Neural progenitor cell (in vitro differentiated cells): ENCODE measurements at regions not wholly inside any gene's neighbourhood (a gene's known extent, or its start where the extent isn't known, plus 50 kb on each side); places are given as distances from the start of the nearest gene placed in this dataset.

Source experiments
- DNase-seq: peaks from one replicate; pipeline ENCODE4 v3.0.0-alpha.2; 2016; ENCODE audit warnings: low spot score
- H2AFZ ChIP-seq: fragments of 200-600 bp; sonication (generic); replicated peaks from 2 replicates; pipeline ENCODE4 v1.6.1; 2016; ENCODE audit warnings: antibody characterized with exemption
- H3F3A ChIP-seq: fragments of 200-600 bp; sonication (generic); 2 replicates; pipeline ENCODE4 v1.6.1; 2016; ENCODE audit warnings: antibody characterized with exemption, low read depth
- H3K27ac ChIP-seq: fragments of 200-600 bp; sonication (generic); 2 replicates; pipeline ENCODE4 v1.5.1; 2016; ENCODE audit warnings: mild to moderate bottlenecking
- H3K27me3 ChIP-seq: fragments of 200-600 bp; sonication (generic); 2 replicates; pipeline ENCODE4 v1.6.1; 2016; ENCODE audit warnings: mild to moderate bottlenecking, moderate library complexity
- H3K36me3 ChIP-seq: fragments of 200-600 bp; sonication (generic); 2 replicates; pipeline ENCODE4 v1.5.1; 2016
- H3K4me1 ChIP-seq: fragments of 200-600 bp; sonication (generic); 2 replicates; pipeline ENCODE4 v1.6.1; 2016; ENCODE audit warnings: mixed run types
- H3K4me2 ChIP-seq: fragments of 200-600 bp; sonication (generic); 2 replicates; pipeline ENCODE4 v1.6.1; 2016
- H3K4me3 ChIP-seq: fragments of 200-600 bp; sonication (generic); 2 replicates; pipeline ENCODE4 v1.5.1; 2016
- H3K79me2 ChIP-seq: fragments of 200-600 bp; sonication (generic); 2 replicates; pipeline ENCODE4 v1.6.1; 2016; ENCODE audit warnings: low read depth
- H3K9ac ChIP-seq: fragments of 200-600 bp; sonication (generic); 2 replicates; pipeline ENCODE4 v1.6.1; 2016
- H3K9me3 ChIP-seq: fragments of 200-600 bp; sonication (generic); 2 replicates; pipeline ENCODE4 v1.5.1; 2016; ENCODE audit warnings: low read depth
- H4K20me1 ChIP-seq: fragments of 200-600 bp; sonication (generic); 2 replicates; pipeline ENCODE4 v1.6.1; 2016; ENCODE audit warnings: low read depth
- H3K27ac Mint-ChIP-seq: 3 replicates; pipeline ENCODE4 v1.8.0; 2021; ENCODE audit warnings: mixed read lengths
- H3K27me3 Mint-ChIP-seq: 2 replicates; pipeline ENCODE4 v1.8.0; 2022; ENCODE audit warnings: low read depth, mild to moderate bottlenecking, inconsistent platforms, moderate library complexity, mixed read lengths; ENCODE audit not compliant: insufficient read depth
- H3K36me3 Mint-ChIP-seq: 3 replicates; pipeline ENCODE4 v1.8.0; 2021; ENCODE audit warnings: mixed read lengths
- H3K4me1 Mint-ChIP-seq: 3 replicates; pipeline ENCODE4 v1.8.0; 2021; ENCODE audit warnings: mixed read lengths
- H3K4me3 Mint-ChIP-seq: 3 replicates; pipeline ENCODE4 v1.8.0; 2021; ENCODE audit warnings: mild to moderate bottlenecking, moderate library complexity, mixed read lengths
- H3K9me3 Mint-ChIP-seq: 3 replicates; pipeline ENCODE4 v1.8.0; 2020; ENCODE audit warnings: mixed read lengths
- EZH2 ChIP-seq: fragments of 200-600 bp; sonication (generic); IDR thresholded peaks from 2 replicates; pipeline ENCODE4 v1.6.1; 2017; ENCODE audit warnings: antibody characterized with exemption, mild to moderate bottlenecking, moderate library complexity
- EZH2phosphoT487 ChIP-seq: fragments of 200-600 bp; sonication (generic); IDR thresholded peaks from 2 replicates; pipeline ENCODE4 v1.6.1; 2017; ENCODE audit warnings: antibody characterized with exemption
- TF ChIP-seq, protein P1 (sequence below): fragments of 200-600 bp; sonication (generic); IDR thresholded peaks from 2 replicates; pipeline ENCODE4 v1.5.1; 2017; ENCODE audit warnings: antibody characterized with exemption, mild to moderate bottlenecking

DNA sequence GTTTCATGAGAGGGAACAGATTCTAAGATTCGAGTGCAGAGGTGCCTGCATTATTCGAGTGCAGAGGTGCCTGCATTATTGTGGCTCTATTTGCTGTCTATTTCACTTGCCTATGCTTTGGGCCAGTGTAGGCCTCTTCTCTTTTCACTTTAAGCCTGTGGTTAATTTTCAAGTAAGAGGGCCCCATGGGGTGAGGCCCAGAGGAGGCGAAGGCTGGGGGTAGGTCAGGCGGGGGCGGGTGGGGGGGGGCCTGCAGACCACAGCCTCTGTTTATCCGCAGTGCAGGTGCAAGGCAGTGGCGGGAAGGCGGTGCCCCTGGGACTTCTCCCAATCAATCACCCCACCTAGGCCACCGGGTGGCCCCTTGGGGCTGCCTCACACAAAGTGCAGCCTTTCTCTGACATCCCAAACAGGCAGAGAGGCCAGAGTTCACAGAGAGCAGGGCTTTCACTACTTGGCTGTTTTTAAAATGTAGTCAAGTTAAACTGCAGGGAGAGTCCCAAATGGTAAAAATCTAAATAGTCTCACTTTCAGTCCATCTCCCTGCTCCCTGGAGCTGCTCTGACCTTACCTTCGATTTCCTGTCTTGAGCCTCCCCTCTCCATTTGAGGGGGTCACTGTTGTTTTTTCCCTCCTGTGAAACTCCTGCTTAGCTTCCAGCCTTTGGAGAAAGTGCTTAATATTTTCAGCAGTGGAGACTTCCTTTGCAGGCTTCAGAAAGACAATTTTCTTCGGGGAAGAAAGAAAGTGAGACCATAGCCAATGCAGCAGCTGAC lies 249.0 kb downstream of the DLEU7 start:
- no peak overlapping the region for H3K4me3 Mint-ChIP-seq

DNA sequence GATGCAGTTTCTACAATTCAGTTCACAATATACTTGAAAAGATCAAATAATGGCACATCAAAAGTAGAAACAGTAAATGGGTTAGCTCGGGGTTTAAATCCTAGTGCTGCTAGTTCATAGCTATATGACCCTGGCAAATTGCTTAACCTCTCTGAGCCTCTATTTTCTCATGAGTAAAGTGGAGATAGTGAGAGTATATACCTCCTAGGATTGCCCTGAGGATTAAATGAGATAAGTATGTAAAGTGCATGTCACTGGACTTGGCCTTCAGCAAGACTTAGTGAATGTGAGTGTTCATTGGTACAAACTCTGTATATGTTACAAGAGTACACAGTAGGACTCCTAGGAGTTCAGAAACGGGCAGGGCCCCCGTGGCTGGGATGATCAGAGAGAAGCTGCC lies 248.3 kb downstream of the DLEU7 start:
- no peak overlapping the region for H3K4me3 Mint-ChIP-seq
- peaks cover 25% of the 10 kb centered on the region for H3K4me1 ChIP-seq
- peaks cover 21% of the 10 kb centered on the region for H3K4me1 Mint-ChIP-seq
- no peak for TF ChIP-seq EZH2phosphoT487
- TF ChIP-seq, protein P1, sequence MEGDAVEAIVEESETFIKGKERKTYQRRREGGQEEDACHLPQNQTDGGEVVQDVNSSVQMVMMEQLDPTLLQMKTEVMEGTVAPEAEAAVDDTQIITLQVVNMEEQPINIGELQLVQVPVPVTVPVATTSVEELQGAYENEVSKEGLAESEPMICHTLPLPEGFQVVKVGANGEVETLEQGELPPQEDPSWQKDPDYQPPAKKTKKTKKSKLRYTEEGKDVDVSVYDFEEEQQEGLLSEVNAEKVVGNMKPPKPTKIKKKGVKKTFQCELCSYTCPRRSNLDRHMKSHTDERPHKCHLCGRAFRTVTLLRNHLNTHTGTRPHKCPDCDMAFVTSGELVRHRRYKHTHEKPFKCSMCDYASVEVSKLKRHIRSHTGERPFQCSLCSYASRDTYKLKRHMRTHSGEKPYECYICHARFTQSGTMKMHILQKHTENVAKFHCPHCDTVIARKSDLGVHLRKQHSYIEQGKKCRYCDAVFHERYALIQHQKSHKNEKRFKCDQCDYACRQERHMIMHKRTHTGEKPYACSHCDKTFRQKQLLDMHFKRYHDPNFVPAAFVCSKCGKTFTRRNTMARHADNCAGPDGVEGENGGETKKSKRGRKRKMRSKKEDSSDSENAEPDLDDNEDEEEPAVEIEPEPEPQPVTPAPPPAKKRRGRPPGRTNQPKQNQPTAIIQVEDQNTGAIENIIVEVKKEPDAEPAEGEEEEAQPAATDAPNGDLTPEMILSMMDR, result no peak
- no peak for TF ChIP-seq EZH2
- peak overlapping the region; percentile 57 for H3K4me2 ChIP-seq
- H2AFZ ChIP-seq, result no peak overlapping the region
- no peaks in the 10 kb centered on the region for H3K36me3 ChIP-seq
- H3K27ac ChIP-seq, result no peak overlapping the region
- no peak overlapping the region for H3K9ac ChIP-seq
- no peaks in the 10 kb centered on the region for H3K9me3 ChIP-seq
- no peaks in the 10 kb centered on the region for H4K20me1 ChIP-seq
- no peaks in the 10 kb centered on the region for H3K79me2 ChIP-seq
- H3K4me3 ChIP-seq, result no peak overlapping the region
- no peaks in the 10 kb centered on the region for H3K9me3 Mint-ChIP-seq
- no peaks in the 10 kb centered on the region for H3K27me3 ChIP-seq
- peaks cover 3% of the 10 kb centered on the region for H3K27me3 Mint-ChIP-seq
- peaks cover 17% of the 10 kb centered on the region for H3F3A ChIP-seq
- no peak overlapping the region for H3K27ac Mint-ChIP-seq
- no peak for DNase-seq
- H3K36me3 Mint-ChIP-seq, result no peaks in the 10 kb centered on the region

More for the DNA sequence above, 249.0 kb downstream of the DLEU7 start:
- TF ChIP-seq, protein P1, result no peak
- TF ChIP-seq EZH2, result no peak
- TF ChIP-seq EZH2phosphoT487, result no peak
- H3K27me3 Mint-ChIP-seq, result peaks cover 3% of the 10 kb centered on the region
- H3K27ac Mint-ChIP-seq, result peak overlapping the region; percentile 84
- peak; percentile 57 for DNase-seq
- no peaks in the 10 kb centered on the region for H3K9me3 Mint-ChIP-seq
- Histone ChIP-seq H3K4me2 (peak overlapping the region; percentile 71), H3K27ac (peak overlapping the region; percentile 73), H3K79me2 (no peaks in the 10 kb centered on the region), H3K4me1 (peaks cover 23% of the 10 kb centered on the region), H3K9ac (no peak overlapping the region), H3K9me3 (no peaks in the 10 kb centered on the region), H3F3A (peaks cover 17% of the 10 kb centered on the region), H4K20me1 (no peaks in the 10 kb centered on the region), H2AFZ (no peak overlapping the region), H3K36me3 (no peaks in the 10 kb centered on the region), H3K4me3 (no peak overlapping the region), H3K27me3 (no peaks in the 10 kb centered on the region)
- H3K36me3 Mint-ChIP-seq, result no peaks in the 10 kb centered on the region
- peaks cover 21% of the 10 kb centered on the region for H3K4me1 Mint-ChIP-seq

DNA sequence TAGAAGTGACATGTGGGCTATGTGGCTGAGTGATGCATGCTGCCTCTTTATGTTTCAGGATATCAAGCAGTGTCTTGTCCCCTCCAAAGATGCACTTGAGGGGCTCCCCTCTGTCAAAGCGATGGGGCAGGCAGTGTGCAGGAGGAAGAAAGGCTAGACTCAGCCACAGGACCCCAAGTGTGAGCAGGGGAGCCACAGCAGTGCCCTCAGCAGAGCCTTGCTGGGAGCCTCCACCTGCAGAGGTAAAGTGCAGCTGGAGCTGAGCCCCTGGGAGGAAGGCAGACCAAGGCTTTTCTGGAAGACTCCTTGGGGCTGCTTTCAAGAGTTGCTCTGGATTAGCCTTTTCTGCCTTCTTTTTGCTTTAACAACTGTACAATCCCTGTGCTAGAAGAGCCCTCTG lies 247.3 kb downstream of the DLEU7 start:
- Mint-ChIP-seq H3K36me3 (no peaks in the 10 kb centered on the region), H3K9me3 (no peaks in the 10 kb centered on the region), H3K4me3 (no peak overlapping the region), H3K27ac (no peak overlapping the region), H3K4me1 (peaks cover 21% of the 10 kb centered on the region), H3K27me3 (peaks cover 3% of the 10 kb centered on the region)
- H3K9ac ChIP-seq, result no peak overlapping the region
- H3K4me3 ChIP-seq, result no peak overlapping the region
- no peak overlapping the region for H3K27ac ChIP-seq
- no peaks in the 10 kb centered on the region for H3K79me2 ChIP-seq
- H4K20me1 ChIP-seq, result no peaks in the 10 kb centered on the region
- H3F3A ChIP-seq, result peaks cover 17% of the 10 kb centered on the region
- peaks cover 34% of the 10 kb centered on the region for H3K4me1 ChIP-seq
- H3K9me3 ChIP-seq, result no peaks in the 10 kb centered on the region
- no peak overlapping the region for H2AFZ ChIP-seq
- H3K36me3 ChIP-seq, result no peaks in the 10 kb centered on the region
- no peaks in the 10 kb centered on the region for H3K27me3 ChIP-seq
- no peak overlapping the region for H3K4me2 ChIP-seq
- TF ChIP-seq EZH2 (no peak), EZH2phosphoT487 (no peak)
- TF ChIP-seq, protein P1, result no peak
- DNase-seq, result no peak
